ENCODE measurements at regions not wholly inside any gene's neighbourhood (a gene's known extent, or its start where the extent isn't known, plus 50 kb on each side); places are given as distances from the start of the nearest gene placed in this dataset.

DNA sequence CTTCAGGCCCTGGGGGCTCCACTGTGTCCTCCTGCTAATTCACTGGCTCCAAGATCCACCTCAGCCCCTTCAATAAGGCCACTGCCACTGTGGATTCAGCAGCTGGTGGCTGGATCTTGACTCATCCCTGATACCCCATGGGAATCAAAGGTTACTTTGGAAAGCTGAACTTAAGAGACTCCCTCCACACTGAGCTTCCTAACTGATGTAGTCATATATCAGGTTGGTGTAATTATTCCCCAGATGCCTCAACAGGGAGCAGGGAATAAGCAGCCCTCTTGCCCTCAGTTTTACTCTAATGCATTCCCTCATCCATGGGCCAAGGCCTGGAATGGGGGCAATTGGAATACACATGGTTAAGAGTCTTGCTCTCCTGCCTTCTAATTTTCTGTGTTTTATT, 164.6 kb downstream of the FASLG start:
- Histone ChIP-seq H3K9ac (ENCODE audit: extremely low read depth, insufficient read length, low read length) (no peak overlapping the region), H2AFZ (ENCODE audit: low read length) (no peak overlapping the region), H3K4ac (ENCODE audit: low read depth, low read length) (no peak overlapping the region), H2BK15ac (ENCODE audit: low read depth, low read length) (no peak overlapping the region), H3K56ac (ENCODE audit: insufficient read length, low read depth, low read length) (no peak overlapping the region), H4K20me1 (ENCODE audit: control insufficient read depth, insufficient read depth, insufficient read length) (no peaks in the 10 kb centered on the region), H3K4me1 (ENCODE audit: insufficient read depth, low read length) (no peaks in the 10 kb centered on the region), H4K5ac (ENCODE audit: insufficient read length, low read depth, low read length) (no peak overlapping the region), H2BK20ac (ENCODE audit: low read depth, low read length, poor library complexity, severe bottlenecking) (no peak overlapping the region), H3T11ph (ENCODE audit: low read length) (no peak overlapping the region), H3K23me2 (ENCODE audit: insufficient read length, low read depth, low read length, poor library complexity, severe bottlenecking) (no peaks in the 10 kb centered on the region), H4K91ac (ENCODE audit: insufficient read length, low read depth, low read length) (no peak overlapping the region), H2BK5ac (ENCODE audit: insufficient read length, low read length) (no peak overlapping the region), H3K4me2 (ENCODE audit: insufficient read depth, insufficient read length, low read length) (no peak overlapping the region), H3K27ac (ENCODE audit: insufficient read length, low read depth, low read length) (no peak overlapping the region), H3K9me3 (ENCODE audit: control insufficient read depth, low read depth, low read length) (no peaks in the 10 kb centered on the region), H3K18ac (ENCODE audit: insufficient read length, low read depth, low read length) (no peak overlapping the region), H3K14ac (ENCODE audit: insufficient read depth, low read length) (no peak overlapping the region), H3K23ac (ENCODE audit: insufficient read length, low read depth, low read length) (no peak overlapping the region), H2BK120ac (ENCODE audit: low read depth, low read length, poor library complexity, severe bottlenecking) (no peak overlapping the region), H3K79me1 (ENCODE audit: insufficient read depth, low read depth, low read length, poor library complexity, severe bottlenecking) (no peaks in the 10 kb centered on the region), H4K8ac (replicated peaks; ENCODE audit: insufficient read length, low read depth, low read length) (no peak overlapping the region), H2AK5ac (ENCODE audit: insufficient read length, low read length) (no peak overlapping the region), H3K79me2 (ENCODE audit: insufficient read depth, low read length) (no peaks in the 10 kb centered on the region), H3K27me3 (ENCODE audit: insufficient read depth, low read length) (no peaks in the 10 kb centered on the region), H2BK12ac (ENCODE audit: insufficient read length, low read depth, low read length) (no peak overlapping the region)
- no peaks in the 10 kb centered on the region for H3K27me3 Mint-ChIP-seq (ENCODE audit: low read depth)
- no peak overlapping the region for H3K4me3 Mint-ChIP-seq
- TF ChIP-seq CTCF (conservative IDR thresholded peaks at IDR 0.05), result no peak
- H3K9me3 Mint-ChIP-seq, result no peaks in the 10 kb centered on the region
- H3K36me3 Mint-ChIP-seq (ENCODE audit: insufficient read depth in 1 of 3, low read depth in 3 of 3), result no peaks in the 10 kb centered on the region
- no peak for DNase-seq
- H3K27ac Mint-ChIP-seq, result peak overlapping the region in 1 of 3 experiments; percentile 86; a peak in 1 of 7 replicates
- peaks cover 4 to 6% of the 10 kb centered on the region in 2 experiments; a peak in 1 of 4 replicates for H3K4me1 Mint-ChIP-seq

Data from H9 (cell line).